Heart left ventricle (tissue), 13 donors: ENCODE measurements at regions not wholly inside any gene's neighbourhood (a gene's known extent, or its start where the extent isn't known, plus 50 kb on each side); places are given as distances from the start of the nearest gene placed in this dataset.

Source experiments
- CTCF ChIP-seq, 12 donors: fragments of 200-600 bp; sonication (generic) in 4 of 12; IDR thresholded peaks; one replicate each; pipeline versions ENCODE4 v1.5.0 to v1.8.0; 2018 to 2022; ENCODE audit warnings: antibody characterized with exemption in 12 of 12, mild to moderate bottlenecking in 5 of 12
- POLR2A ChIP-seq, 2 donors: fragments of 450-650 bp; IDR thresholded peaks; one replicate each; pipeline ENCODE4 v1.6.1; 2017; ENCODE audit warnings: antibody characterized with exemption in 2 of 2, mild to moderate bottlenecking in 2 of 2, moderate library complexity in 2 of 2
- donor health status: ischemic (EF 13 %, LVEDD 7.1; RV severe dilation, severe dysfunction).
- donor health status: DM: no; HTN: yes; CAD: no.
- donor health status: DM: no; HTN: no; CAD: no.
- donor health status: ischemic (EF 25% LVEDD 6.9; RV normal size, moderate dysfunction).
- donor health status: ischemic (EF 25% LVEDD 5.7; RV mildly dilated, moderate dysfunction).
- donor health status: ischemic (EF 35%, LVEDD 5.7; RV mildly dilated, moderate dysfunction).
- donor health status: nonischemic (EF 11% LVEDD 7.7; RV severe dilation, severe dysfunction).
- donor health status: DM: yes; HTN: yes; CAD: no.
- donor health status: PGD.
- donor health status: ischemic (EF 29% LVEDD 5.4; RV normal size, mild dysfunction).
- donor health status: nonischemic (EF 23%, LVEDD 6.1; RV moderate dilation, normal function).

- TF ChIP-seq CTCF (IDR thresholded peaks at IDR 0.05) (no peak), POLR2A (IDR thresholded peaks at IDR 0.05) (no peak)
These were observed 243.0 kb downstream of the RPRM start for GRCh38 chr2:153235516-153235915.
